Ammon's horn (tissue), 1 donor: ENCODE measurements at regions not wholly inside any gene's neighbourhood (a gene's known extent, or its start where the extent isn't known, plus 50 kb on each side); places are given as distances from the start of the nearest gene placed in this dataset.
A peak's percentile ranks its signal among the peaks of the same experiment; 100 is the strongest.

Source experiments
- DNase-seq: peaks from one replicate; pipeline ENCODE4 v3.0.0-alpha.2; 2016; ENCODE audit warnings: low spot score

- DNase-seq, result no peak
Measured at GRCh38 chr3:5069627-5070026, 52.5 kb upstream of the ARL8B start.

GRCh38 chr3:5071061-5071460 is 51.0 kb upstream of the ARL8B start:
- DNase-seq, result peak; percentile 31

GRCh38 chr3:5072100-5072816 is 49.8 kb upstream of the ARL8B start:
- DNase-seq, result no peak
